Esophagus squamous epithelium (tissue), 4 donors: ENCODE measurements at regions not wholly inside any gene's neighbourhood (a gene's known extent, or its start where the extent isn't known, plus 50 kb on each side); places are given as distances from the start of the nearest gene placed in this dataset.

ENCODE experiments used
- CTCF ChIP-seq, 6 experiments: fragments of 450-650 bp in 4 of 6; fragments of 200-600 bp in 2 of 6; sonication (generic) in 2 of 6; IDR thresholded peaks; one replicate each; pipeline ENCODE4 v1.5.1; 2016 to 2019; ENCODE audit warnings: antibody characterized with exemption in 6 of 6, mild to moderate bottlenecking in 4 of 6, moderate library complexity in 4 of 6
- POLR2A ChIP-seq, 4 donors: fragments of 450-650 bp; IDR thresholded peaks; one replicate each; pipeline ENCODE4 v1.6.1; 2017; ENCODE audit warnings: antibody characterized with exemption in 4 of 4, mild to moderate bottlenecking in 4 of 4, moderate library complexity in 3 of 4

GRCh38 chr1:215022741-215023141 lies 59.8 kb upstream of the KCNK2 start:
- no peak for TF ChIP-seq CTCF (IDR thresholded peaks at IDR 0.05)
- no peak for TF ChIP-seq POLR2A (IDR thresholded peaks at IDR 0.05)
